KG1 (cell line): ENCODE measurements at regions not wholly inside any gene's neighbourhood (a gene's known extent, or its start where the extent isn't known, plus 50 kb on each side); places are given as distances from the start of the nearest gene placed in this dataset.
"Not testable (repeated sequence)": the region's sequence is repeated elsewhere in the genome, so short reads cannot be mapped to it uniquely, and the experiment has no call there.

Experiments
- DNase-seq: peaks from one replicate; lab custom pipeline; 2025; lab: John Stamatoyannopoulos, UW

DNA sequence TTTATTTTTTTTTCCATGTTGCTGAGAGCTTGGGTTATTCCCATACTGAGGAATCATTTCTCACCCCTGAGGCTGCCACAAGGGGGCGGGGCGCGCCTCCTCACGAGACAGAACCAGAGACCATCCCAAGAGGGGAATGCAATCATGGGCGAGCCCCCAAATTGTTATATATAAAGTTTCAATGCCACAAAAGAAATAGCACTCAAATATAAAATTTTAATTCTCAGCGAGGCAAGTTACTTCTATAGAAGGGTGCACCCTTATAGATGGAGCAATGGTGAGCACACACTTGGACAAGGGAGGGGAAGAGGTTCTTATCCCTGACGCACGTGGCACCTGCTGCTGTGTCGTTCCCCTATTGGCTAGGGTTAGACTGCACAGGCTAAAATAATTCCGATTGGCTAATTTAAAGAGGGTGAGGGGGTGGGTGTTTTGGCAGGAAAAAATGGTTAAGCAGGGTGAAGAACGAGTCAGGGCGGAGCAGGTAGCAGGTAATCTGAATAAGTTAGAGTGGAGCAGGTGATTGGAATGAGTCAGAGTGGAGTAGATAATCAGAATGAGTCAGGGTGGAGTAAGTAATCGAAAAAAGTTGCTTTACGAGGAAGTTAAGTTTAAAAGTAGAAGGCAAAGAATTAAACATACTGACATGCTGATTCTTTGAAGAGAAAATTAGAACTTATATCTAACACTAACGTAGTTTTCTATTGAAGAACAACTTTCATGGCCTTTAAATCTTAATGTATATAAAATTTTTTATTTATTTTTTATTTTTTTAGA, 177.5 kb downstream of the MTCL1 start:
- no peak for DNase-seq

DNA sequence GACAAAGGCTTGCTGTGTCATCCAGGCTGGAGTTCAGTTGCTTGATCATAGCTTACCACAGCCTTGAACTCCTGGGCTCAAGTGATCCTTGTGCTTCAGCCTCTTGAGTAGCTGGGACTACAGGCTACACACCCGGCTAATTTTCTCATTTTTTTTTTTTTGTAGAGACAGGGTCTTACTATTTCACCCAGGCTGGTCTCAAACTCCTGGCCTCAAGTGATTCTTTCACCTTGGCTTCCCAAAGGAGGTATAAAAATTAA, 178.0 kb downstream of the MTCL1 start:
- no peak for DNase-seq

DNA sequence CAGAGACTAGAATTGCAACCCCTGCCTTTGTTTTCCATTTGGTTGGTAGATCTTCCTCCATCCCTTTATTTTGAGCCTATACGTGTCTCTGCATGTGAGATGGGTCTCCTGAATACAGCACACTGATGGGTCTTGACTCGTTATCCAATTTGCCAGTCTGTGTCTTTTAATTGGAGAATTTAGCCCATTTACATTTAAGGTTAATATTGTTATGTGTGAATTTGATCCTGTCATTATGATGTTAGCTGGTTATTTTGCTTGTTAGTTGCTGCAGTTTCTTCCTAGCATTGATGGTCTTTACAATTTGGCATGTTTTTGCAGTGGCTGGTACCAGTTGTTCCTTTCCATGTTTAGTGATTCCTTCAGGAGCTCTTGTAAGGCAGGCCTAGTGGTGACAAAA, 182.5 kb downstream of the MTCL1 start:
- not testable (repeated sequence) for DNase-seq

DNA sequence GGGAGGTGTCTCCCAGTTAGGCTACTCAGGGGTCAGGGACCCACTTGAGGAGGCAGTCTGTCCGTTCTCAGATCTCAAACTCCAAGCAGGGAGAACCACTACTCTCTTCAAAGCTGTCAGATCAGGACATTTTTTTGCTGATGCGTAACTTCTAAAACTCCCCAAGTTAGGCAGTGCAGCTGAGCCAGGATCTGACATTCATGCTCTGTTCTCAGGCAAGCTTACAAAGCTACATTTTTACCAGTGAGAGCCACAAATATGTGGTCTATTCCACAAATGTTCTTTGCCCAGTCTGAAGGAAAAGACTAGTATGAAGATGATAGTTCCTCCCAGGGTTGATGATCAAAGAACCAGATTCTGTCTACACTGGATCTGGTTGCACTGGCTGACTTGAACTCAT, 184.1 kb downstream of the MTCL1 start:
- DNase-seq, result no peak

DNA sequence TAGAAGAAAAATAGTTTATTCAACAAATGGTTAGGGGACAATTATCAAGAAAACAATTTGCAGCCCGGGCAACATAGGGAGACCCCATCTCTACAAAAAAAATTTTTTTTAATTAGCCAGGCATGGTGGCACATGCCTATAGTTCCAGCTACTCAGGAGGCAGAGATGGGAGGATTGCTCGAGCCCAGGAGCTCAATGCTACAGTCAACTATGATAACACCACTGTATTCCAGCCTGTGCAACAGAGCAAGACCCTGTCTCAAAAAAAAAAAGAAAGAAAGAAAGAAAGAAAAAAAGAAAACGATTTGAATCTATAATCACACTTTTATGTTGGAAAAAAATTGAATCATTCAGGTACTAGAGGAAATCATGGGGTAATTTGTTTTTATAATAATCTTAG, 185.1 kb downstream of the MTCL1 start:
- DNase-seq, result not testable (repeated sequence)

DNA sequence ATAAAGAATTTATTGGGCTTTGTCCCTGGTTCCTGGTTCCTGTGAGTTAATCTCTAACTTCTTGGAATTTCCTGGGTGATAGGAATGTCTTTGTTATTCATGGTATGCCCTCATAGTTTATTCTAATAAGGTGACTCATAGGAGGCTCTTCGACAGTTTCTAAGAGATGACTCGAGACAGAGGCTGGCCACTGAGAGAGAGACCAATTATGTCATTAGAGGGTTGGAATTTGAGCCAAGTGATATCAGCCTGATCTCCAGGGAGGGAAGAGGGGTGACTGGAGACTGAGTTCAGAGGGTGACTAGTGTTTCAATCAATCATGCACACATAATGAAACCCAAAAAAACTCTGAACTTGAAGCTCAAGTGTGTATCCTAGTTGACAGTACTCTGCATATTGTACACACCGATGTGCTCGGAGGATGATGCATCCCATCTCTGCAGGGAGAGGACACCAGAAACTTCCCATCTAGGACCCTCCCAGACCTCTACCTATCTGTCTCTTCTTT, 185.7 kb downstream of the MTCL1 start:
- DNase-seq, result no peak

DNA sequence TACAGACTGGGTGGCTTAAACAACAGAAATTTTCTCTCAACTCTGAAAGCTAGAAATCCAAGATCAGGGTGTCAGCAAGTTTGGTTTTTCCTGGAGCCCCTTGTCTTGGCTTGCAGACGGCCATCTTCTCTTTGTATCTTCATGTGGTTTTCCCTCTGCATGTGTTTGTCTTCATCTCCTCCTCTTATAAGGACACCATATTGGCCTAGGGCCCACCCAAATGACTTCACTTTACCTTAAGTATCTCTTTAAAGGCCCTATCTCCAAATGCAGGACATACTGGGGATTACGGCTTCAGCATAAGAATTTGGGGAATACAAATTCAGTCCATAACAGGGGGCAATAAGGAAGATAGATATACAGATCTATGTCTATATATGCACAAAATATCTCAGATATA, 187.9 kb downstream of the MTCL1 start:
- DNase-seq, result no peak

DNA sequence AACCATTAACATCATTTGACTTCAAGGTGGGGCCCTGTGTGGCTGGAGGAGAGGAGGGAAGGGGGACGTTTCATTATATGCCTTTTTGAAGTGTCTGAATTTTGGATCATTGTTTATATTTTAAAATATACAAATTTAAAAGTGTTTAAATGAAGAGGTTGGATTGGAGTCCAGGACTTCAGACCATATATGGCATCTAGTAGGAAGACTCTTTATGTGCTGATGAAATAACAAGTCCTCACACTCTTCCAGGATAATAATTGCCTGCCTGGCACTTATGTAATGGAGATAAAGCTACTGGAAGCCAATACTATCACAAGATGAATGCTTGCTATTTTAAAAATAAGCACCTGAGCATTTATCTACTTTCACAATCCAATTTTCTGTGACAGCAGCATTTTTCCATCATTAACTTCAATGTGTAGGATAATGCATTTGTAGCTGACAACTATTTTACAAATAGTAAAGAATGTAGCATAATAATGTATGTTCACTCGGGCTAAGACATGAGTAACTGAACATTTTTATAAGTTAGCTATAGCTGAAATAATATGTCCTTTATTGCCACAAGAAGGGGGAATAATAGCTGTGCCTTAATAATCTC, 188.4 kb downstream of the MTCL1 start:
- no peak for DNase-seq

DNA sequence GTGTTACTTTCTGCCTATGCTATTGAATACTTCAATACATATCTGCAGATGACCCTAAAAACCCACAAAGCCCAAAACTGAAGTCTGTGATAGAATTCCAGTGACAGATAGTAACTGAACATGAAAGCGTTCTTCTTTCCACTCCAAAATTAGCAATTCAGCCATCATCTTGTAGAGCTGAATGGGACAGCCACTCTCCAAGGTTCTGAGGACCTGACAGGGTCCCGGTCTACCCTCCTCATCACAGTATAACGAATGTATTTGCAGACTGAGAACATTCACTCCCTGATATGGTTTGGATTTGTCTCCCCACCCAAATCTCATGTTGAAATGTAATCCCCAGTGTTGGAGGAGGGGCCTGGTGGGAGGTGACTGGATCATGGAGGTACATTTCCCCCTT, 189.5 kb downstream of the MTCL1 start:
- no peak for DNase-seq

DNA sequence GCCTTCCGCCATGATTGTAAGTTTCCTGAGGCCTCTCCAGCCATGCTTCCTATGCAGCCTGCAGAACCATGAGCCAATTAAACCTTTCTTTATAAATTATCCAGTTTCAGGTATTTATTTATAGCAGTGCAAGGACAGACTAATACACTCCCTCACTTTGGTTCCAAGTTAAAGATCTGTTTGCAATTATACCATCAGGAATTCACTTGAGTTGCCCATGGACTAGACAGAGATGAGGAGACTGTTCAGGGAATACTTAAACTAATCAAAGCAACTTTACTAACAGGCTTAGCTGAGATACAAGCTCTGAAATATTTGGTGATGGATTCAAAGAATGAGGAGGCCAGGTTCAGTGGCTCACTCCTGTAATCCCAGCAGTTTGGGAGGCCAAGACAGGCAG, 190.0 kb downstream of the MTCL1 start:
- no peak for DNase-seq

DNA sequence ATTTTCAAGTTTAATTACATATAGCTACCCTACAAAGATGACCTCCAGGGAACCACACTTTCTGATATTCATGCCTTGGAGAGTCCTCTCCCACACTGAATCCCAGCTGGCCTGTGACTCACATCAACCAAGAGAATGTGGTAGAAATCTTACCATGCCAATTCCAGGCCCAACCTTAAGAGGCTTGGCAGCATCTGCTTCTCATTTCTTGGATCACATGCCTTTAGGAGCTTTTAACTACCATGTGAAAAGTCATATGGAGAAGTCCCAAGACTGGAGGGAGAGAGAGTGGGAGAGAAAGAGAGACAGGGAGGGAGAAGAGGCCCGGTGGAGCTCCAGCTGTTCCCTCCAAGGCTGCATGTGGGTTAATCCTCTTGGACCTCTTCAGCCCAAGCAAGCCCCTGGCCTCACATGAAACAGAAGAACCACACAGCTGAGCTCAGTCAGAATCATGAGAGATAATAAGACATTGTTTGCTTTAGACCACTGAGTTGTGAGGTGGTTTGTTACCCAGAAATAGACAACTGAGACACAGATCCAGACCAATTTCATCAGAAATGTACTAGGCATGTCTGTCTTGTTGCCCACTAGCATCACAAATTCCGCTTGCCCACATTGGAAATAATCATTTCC, 190.7 kb downstream of the MTCL1 start:
- no peak for DNase-seq

DNA sequence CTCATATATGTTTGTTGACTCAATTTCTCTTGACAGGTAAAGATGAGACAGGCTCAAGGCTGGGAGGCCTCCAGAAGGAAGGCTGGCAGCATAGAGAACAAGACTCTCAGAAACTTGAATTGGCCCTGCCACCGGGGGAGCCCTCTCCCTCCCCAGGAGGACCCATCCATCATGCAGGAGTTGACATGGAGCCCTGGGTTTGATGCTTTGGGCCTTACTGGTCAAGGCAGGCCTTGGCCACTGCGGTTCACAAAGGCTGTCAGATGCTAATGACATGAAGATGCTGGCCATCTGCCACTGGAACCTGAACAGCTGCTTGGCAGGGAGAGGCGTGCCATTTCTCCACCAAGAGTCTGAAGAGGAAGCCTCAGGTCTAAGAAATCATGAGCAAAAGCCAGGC, 193.6 kb downstream of the MTCL1 start:
- no peak for DNase-seq

DNA sequence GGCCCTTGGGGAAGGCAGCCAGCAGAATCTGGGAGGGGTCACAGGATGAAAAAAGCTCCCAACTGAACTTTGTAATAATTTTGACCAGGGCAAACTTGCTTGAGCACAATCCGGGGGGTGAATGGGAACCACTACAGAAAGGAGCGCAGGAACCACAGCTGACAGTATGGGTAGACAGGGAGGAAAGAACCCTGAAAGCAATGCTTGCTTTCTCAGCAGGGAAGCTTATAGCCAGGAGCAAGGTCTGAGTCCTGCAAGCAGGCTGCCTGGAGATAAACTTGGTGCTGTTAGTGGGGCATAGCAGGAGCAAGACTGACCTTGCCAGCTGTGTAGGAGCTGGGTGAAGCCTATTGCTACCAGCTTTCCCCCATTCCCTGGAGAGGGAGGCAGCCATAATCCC, 195.2 kb downstream of the MTCL1 start:
- DNase-seq, result no peak

DNA sequence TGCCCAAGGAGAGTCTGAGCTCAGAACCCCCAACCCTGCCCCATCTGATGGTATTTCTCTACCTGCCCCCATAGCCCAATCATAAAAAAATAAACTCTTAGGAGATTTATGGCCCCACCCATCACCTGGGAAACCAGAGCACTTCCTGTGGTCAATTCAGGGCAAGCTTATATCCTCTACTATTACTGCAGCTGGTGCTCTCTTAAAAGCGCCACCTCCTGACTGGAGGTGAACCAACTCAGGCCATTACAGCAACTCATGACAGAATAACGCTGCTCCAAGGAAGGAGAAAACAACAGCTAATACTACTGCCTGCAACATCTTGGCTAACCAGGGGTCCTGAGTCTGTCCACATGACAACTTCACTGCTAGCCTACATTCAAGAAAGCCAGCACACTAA, 195.7 kb downstream of the MTCL1 start:
- DNase-seq, result no peak

DNA sequence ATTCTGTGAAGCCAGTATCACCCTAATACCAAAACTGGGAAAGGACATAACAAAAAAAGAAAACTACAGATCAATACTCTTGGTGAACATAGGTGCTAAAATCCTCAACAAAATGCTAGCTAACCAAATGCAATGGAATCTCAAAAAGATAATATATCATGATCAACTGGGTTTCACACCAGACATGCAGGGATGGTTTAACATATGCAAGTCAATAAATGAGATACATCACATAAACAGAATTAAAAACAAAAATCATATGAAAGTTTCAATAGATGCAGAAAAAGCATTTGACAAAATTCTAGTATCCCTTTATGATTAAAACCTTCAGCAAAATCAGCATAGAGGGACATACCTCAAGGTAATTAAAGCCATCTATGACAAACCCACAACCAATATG, 198.2 kb upstream of the NDUFV2 start:
- no peak for DNase-seq

DNA sequence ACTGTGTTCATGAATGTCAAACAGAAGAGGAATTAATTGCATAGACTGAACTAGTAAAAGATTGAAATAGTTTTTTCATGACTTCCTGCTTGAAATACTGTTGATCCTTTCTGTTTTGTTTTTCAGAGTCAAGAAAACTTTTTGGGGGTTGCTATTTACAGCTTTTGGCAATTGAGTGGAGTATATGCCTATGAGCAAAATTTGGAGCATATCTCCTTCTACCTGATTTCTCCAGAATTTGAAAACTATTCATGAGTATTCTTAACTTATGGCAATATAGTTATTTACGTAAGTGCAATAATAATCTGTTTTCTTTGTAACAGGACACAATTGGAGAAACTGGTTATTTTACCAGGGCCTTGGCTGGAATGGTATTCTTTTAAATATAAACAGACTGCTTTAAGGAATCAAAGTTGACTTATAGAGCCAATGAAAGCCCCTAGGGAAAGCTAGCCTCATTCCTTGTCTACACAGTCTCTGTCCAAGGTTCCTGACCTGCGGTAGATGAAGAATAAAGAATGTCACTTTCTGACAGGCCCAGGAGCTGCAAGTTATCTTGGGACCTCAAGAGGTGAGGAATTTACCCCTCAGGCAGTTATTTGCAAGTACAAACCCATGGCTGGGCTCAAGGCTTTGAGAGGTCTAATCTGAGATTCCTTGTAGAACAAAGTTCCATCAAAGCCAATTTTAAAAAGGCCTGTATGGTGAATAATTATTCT, 193.5 kb upstream of the NDUFV2 start:
- DNase-seq, result no peak

DNA sequence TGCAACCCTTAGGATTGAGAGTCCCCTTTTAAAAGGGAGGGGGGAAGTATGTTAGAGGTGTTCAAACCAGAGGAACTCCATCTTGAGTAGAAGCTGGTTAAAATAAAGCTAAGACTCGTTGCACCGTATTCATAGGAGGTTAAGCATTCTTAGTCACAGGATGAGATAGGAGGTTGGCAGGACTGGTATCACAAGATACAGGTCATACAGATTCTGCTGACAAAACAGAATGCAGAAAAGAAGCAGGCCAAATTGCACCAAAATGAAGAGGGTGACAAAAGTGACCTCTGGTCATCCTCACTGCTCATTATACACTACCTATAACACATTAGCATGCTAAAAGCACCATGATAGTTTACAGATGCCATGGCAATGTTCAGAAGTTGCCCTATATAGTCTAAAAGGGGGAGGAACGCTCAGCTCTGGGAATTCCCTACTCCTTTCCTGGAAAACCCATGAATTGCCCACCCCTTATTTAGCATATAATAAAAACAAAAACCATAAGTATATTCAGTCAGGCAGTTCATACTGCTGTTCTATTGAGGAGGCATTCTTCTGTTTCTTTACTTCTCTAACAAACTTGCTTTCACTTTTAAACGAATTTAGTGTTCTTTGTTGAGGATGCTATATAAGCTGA, 192.2 kb upstream of the NDUFV2 start:
- DNase-seq, result no peak

DNA sequence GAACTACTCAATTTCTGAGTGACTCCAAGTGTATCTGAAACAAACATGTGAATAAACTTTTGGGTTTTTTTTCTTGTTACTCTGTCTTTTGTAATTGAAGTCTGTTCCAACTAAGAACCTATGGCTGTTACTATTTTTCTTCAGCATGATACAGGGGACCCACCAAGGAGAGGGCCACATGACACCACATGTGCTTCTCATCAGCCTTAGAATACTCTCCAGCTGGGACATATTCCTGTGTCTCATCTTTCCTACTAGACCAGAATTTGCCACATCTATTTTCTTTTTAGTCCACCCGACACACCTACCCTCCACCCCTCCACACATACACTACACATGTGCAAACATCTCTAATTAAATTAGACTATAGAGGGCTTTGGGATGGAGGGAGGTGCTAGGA, 191.7 kb upstream of the NDUFV2 start:
- DNase-seq, result no peak

DNA sequence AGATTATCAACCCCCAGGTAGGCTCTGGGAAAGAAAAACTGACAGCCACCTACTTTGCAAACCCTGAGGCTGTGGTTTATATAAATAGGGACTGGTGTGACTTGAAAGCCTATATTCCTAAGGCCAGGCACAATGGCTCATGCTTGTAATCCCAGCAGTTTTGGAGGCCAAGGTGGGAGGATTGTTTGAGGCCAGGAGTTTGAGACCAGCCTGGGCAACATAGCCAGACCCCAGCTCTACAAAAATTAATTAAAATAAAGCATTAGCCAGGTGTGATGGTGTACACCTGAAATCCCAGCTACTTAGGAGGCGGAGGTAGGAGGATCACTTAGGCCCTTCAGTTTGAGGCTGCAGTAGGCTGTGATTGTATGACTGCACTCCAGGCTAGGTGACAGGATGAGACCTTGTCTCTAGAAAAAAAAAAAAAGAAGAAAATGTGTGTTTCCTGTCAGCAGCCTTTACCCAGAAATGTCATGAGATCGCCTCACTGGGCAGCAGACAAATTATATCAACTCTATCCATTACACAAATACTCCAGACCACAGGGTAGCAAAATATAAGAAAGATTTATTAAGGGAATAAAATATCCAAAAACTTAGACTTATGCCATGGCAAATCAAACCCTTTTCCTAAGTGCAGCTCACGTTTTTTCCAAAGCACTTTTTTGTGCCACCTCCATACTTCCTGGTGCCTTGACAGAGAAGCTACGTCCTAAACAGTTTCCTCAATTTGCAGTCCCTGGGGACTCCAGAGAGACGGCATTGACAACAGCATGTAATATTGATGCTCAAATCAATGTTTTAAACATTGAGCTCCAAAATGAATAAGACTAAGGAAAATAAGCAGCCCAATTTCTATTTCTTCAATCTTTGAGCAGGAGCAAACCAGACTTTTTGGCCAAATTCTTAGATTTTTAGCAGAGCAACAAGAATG, 190.8 kb upstream of the NDUFV2 start:
- no peak for DNase-seq

DNA sequence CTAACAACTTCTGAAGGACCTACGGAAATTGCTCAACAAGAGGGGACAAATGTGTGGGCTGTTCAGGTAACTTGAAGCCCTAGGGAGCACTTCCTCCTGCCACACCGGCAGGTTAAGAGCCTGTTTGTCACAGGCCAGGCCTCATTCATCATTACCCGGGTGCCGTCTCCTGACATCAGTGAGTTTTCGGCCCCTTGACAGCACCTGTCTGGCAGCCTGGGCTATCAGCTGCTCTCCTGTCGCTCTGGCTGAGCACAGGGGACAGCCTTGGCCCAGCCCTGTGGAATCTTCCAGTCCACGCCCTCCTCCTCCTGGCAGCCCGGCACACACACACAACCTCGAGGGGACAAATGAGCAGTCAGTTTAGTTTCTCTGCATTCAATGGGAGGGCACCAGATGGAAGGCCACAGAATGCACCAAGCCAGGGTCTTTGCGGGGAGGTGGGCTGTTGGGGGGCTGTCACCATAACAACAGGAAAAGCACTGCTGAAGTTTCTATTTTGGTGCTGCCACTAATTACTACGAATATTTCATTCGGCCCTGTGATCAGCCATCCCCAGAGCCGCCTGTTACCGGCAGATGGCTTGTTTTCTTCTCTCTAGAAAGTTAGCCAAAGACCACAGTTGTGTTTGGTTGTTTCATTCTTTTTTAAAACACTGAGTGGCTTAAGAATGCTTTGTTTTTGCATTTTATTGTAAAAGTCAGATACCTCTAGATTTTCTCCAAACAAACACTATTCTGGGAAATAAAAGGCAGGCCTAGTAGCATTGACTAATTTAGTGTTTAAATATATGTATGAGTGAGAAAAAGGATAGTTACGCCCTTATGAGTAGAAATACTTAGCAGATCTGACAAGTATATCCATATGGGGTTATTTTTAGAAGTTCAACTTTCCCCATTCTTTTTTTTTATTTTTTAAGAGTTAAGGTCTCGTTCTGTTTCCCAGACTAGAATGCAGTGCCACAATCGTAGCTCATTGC, 189.9 kb upstream of the NDUFV2 start:
- DNase-seq, result no peak
